ENCODE measurements at regions not wholly inside any gene's neighbourhood (a gene's known extent, or its start where the extent isn't known, plus 50 kb on each side); places are given as distances from the start of the nearest gene placed in this dataset.

DNA sequence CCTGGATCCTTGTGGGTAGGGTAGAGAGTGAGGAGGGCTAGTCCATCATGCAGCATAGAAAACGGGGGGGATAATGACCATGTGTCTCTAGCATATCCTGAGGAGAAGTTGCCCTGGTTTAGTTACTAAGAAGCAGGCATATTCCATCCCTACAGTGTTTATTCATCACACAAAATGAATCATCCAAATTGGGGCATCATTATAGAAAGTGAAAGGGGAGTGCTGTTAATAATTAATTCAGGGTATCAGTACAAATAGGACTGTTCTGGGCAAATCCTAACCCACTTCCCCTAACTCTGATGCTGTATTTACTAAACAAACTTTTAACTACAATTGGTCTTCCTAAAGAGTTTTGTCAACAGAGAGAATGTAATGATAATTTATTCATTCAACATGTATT, 281.1 kb upstream of the ARX start:
- TF ChIP-seq, protein P1, sequence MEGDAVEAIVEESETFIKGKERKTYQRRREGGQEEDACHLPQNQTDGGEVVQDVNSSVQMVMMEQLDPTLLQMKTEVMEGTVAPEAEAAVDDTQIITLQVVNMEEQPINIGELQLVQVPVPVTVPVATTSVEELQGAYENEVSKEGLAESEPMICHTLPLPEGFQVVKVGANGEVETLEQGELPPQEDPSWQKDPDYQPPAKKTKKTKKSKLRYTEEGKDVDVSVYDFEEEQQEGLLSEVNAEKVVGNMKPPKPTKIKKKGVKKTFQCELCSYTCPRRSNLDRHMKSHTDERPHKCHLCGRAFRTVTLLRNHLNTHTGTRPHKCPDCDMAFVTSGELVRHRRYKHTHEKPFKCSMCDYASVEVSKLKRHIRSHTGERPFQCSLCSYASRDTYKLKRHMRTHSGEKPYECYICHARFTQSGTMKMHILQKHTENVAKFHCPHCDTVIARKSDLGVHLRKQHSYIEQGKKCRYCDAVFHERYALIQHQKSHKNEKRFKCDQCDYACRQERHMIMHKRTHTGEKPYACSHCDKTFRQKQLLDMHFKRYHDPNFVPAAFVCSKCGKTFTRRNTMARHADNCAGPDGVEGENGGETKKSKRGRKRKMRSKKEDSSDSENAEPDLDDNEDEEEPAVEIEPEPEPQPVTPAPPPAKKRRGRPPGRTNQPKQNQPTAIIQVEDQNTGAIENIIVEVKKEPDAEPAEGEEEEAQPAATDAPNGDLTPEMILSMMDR (IDR thresholded peaks at IDR 0.05) = no peak
- TF ChIP-seq POLR2A (IDR thresholded peaks at IDR 0.05) = no peak
